ENCODE measurements at regions not wholly inside any gene's neighbourhood (a gene's known extent, or its start where the extent isn't known, plus 50 kb on each side); places are given as distances from the start of the nearest gene placed in this dataset.

DNA sequence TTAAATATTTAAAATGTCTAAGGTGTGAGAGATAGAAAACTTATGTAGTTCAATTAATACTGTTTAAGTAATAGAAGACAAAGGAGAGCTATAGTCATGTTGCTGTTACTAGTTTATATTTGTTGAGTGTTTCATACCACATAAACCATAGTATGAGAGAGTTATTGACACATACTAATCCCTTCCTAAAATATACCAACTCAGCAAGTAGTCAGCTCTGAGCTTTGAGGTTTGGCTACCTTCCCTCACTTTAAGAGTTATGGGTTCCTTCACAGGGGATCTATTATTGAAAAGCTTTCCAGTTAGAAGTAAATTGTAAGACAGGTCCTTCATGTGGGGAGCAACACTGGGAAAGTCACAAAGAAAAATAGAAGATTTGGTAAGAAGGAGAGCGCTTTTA, 701.6 kb upstream of the ZEB2 start:
- TF ChIP-seq EZH2 (IDR thresholded peaks at IDR 0.05; ENCODE audit: borderline replicate concordance, insufficient read depth, low read depth, low read length, poor library complexity, severe bottlenecking), result no peak
- TF ChIP-seq, protein P1, sequence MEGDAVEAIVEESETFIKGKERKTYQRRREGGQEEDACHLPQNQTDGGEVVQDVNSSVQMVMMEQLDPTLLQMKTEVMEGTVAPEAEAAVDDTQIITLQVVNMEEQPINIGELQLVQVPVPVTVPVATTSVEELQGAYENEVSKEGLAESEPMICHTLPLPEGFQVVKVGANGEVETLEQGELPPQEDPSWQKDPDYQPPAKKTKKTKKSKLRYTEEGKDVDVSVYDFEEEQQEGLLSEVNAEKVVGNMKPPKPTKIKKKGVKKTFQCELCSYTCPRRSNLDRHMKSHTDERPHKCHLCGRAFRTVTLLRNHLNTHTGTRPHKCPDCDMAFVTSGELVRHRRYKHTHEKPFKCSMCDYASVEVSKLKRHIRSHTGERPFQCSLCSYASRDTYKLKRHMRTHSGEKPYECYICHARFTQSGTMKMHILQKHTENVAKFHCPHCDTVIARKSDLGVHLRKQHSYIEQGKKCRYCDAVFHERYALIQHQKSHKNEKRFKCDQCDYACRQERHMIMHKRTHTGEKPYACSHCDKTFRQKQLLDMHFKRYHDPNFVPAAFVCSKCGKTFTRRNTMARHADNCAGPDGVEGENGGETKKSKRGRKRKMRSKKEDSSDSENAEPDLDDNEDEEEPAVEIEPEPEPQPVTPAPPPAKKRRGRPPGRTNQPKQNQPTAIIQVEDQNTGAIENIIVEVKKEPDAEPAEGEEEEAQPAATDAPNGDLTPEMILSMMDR (IDR thresholded peaks at IDR 0.05), result no peak
